HG03135 (cell line): ENCODE measurements at regions not wholly inside any gene's neighbourhood (a gene's known extent, or its start where the extent isn't known, plus 50 kb on each side); places are given as distances from the start of the nearest gene placed in this dataset.

ENCODE experiments used
- ATAC-seq: cut with Tn5 transposase; IDR thresholded peaks from one replicate; pipeline ENCODE4 v1.9.1; 2021; ENCODE audit warnings: mild to moderate bottlenecking, moderate library complexity; ENCODE audit not compliant: unreplicated experiment

- no peak for ATAC-seq
Observed at GRCh38 chr7:33700001-33700899, 205.1 kb upstream of the BMPER start.

DNA sequence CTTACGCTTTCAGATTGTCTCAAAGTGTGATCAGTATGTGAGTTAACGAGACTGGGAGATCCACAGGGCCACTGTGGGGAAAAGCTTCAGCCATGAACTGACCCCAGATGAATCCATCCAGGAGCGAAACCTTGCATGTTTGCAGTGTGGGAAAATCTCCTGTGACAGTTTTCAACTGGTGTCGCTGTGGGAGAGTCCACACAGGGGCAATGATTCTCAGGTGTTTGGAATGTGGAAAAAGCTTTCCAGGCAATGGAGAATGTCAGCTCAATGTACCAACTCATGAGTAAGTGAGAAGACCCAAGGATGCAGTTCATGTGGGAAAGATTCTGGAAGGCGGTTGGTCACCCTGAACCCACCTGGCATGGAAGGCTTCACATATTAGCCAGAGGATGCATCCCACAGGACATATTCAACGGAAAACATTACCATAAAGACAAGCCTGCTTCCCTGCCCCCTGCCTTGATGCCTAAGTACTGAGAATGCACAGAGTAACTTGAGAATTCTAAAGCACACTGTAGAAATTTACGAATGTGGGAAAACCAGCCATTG is 204.1 kb upstream of the BMPER start:
- no peak for ATAC-seq

GRCh38 chr7:33701927-33702326 is 203.4 kb upstream of the BMPER start:
- ATAC-seq: no peak

GRCh38 chr7:33702514-33703054 is 202.8 kb upstream of the BMPER start:
- no peak for ATAC-seq

DNA sequence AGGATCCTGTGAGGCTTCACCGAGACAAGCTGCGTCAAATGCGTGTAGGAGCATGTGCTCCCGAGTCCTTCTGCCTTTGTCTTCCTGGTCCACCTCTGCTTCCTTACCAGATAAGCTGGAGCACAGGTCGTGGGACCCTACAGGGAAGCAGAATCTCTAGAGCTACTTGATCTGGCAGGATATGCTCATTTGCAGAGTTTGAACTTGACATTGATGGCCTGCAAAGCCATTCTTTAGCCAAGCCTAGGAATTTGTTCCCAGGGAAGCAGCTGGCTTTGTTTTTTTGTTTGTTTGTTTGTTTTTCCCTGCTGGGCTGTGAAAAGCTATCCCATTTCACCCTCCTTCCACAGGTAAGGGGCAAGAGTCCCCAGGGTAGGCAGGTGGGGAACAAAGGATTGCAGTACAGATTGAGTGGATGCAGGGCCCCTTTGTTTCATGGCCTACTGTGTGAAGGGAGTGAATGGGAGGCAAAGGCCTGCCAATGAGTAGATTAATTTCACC is 200.0 kb upstream of the BMPER start:
- ATAC-seq: no peak

GRCh38 chr7:33706186-33706585 is 199.2 kb upstream of the BMPER start:
- no peak for ATAC-seq

GRCh38 chr7:33706771-33707200 is 198.6 kb upstream of the BMPER start:
- no peak for ATAC-seq

DNA sequence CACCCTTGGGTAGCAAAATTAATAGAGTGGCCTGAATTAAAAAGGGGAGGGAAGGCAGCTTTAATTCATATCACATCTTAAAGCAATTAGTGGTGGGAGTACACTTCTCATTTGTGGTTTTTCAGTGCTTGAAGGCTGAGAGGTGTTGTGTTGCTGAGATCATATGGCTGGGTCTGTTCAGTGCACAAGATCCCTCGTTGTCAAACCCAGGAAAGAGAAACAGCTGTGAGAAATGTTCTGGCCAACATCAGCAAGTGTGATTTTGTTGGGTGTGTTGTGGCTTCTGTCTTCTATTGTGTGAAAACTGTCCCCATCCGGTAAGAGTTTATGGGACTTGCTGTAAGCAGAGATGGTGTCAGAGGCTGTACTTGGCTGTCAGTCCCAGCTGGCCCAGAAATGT is 197.9 kb upstream of the BMPER start:
- no peak for ATAC-seq

DNA sequence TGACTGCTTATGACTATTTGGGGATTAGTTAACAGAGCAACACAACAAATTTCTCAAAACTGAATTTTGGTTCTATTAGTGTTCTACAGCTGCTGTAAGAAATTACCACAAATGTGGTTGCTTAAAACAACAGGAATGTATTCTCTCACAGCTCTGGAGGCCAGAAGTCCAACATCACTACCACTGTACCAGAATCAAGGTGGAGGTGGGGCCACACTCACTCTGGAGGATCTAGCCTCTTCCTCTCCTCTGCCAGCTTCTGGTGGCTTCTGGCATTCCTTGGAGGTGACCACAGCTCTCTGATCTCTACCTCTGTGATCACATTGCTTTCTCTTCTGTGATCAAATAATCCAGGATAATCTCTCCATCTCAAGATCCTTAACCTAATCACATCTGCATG is 194.7 kb upstream of the BMPER start:
- no peak for ATAC-seq

GRCh38 chr7:33711231-33712019 is 193.9 kb upstream of the BMPER start:
- ATAC-seq: no peak

GRCh38 chr7:33712020-33712414 is 193.3 kb upstream of the BMPER start:
- no peak for ATAC-seq

DNA sequence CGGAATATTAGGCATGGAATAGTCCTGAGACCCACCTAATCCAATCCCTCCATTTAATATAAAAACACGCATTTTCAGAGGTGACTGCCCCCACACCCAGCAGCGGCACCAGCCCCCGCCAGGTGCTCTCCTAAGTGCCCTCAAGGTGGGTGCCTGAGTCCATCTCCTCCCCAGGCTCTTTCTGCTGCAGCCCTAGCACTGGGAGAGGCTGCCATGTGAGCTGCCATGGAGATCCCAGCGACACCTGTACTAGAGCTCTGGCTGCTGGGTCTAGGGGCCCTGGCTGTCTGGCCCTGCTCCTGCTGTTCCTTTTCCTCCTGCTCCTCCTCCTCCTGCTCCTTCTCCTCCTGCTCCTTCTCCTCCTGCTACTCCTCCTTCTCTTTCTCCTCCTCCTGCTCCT is 191.1 kb upstream of the BMPER start:
- no peak for ATAC-seq

- ATAC-seq: no peak
Observed at GRCh38 chr7:33716581-33717477, 188.5 kb upstream of the BMPER start.

GRCh38 chr7:33719059-33719581 is 186.2 kb upstream of the BMPER start:
- ATAC-seq: no peak

GRCh38 chr7:33720139-33720538 is 185.2 kb upstream of the BMPER start:
- ATAC-seq: no peak

DNA sequence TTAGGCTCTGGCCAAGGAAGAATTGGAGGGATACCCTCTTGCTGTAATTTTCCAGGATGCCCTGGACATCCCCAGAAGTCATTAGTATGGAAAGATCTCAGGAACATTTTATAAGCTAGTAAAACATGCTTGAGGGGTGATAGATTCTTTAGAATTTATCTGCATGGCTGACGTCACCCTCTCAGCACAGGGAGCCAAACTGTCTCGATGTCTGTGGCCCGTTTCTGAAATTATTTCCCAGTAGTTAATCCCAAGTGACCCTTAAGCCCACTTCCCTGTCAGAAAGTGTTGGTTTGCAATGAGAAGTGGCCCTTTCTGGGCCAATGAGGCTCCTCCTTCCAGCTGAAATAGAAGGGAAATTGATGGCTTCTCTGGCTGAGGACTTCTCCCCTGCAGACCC is 184.5 kb upstream of the BMPER start:
- no peak for ATAC-seq

- ATAC-seq: no peak
Observed at GRCh38 chr7:33721895-33722294, 183.4 kb upstream of the BMPER start.

DNA sequence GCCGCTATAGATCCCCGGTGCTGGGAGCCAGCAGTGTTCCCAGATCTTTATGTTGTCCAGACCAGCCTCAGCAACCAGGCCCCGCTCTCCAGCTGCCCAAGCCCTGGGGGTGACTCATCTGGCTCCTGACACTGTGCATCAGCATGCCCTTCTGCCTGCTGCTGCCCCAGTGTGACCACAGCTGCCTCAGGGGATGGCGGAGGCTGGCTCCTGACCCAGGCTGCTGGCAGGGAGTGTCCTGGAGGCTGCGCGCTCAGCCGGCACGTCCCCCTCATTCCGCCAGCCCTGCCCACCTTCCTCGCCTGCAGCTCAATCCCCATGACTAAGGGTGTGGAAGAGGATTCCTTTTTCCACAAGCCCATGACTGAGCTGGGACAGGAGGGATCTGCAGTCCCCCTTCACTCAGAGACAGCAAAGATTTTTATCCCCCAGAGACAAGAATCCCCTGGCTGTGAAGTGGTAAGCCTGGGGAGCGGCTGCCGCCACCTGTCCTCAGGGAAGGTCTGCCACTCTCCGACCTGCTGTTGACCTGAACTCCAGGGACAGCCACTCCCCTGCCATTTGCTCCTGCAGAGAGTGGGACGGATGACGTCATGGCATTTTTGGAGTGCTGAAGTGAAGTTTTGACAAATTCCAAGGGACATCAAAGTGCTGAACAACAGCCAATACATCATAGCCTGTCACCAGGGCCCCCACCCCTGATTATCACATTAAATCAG is 182.8 kb upstream of the BMPER start:
- no peak for ATAC-seq

- ATAC-seq: no peak
Observed at GRCh38 chr7:33724201-33724600, 181.1 kb upstream of the BMPER start.
